MCF 10A (cell line): ENCODE measurements at regions not wholly inside any gene's neighbourhood (a gene's known extent, or its start where the extent isn't known, plus 50 kb on each side); places are given as distances from the start of the nearest gene placed in this dataset.

ENCODE experiments used
- BruUV-seq: library from RNA; stranded (reverse); fragments of 400-500 nt; replicated peaks from 2 replicates; lab custom pipeline; 2021; lab: Mats Ljungman, UMichigan
- CTCF ChIA-PET: fragments of 300-600 bp; sonication (Branson Sonifier 250); formaldehyde crosslinking; extraction: SDS; loops from one replicate; lab custom pipeline; 2021; ENCODE audit warnings: antibody characterized with exemption, inconsistent platforms; lab: Yijun Ruan, JAX
- POLR2A ChIA-PET: fragments of 300-600, 350-650 bp; sonication (Branson Sonifier 250); formaldehyde crosslinking; extraction: SDS; loops from one replicate; lab custom pipeline; 2020; ENCODE audit warnings: antibody characterized with exemption, inconsistent platforms; lab: Yijun Ruan, JAX
- DNase-seq: peaks from one replicate; pipeline ENCODE4 v3.0.0-alpha.2; 2018; ENCODE audit not compliant: unreplicated experiment
- H3K27ac Mint-ChIP-seq: one replicate; pipeline ENCODE4 v1.8.0; 2022; ENCODE audit warnings: mild to moderate bottlenecking, low read depth, mixed read lengths; ENCODE audit not compliant: unreplicated experiment
- H3K27me3 Mint-ChIP-seq: one replicate; pipeline ENCODE4 v1.8.0; 2022; ENCODE audit warnings: mixed read lengths; ENCODE audit not compliant: insufficient read depth, unreplicated experiment
- H3K36me3 Mint-ChIP-seq: one replicate; pipeline ENCODE4 v1.8.0; 2022; ENCODE audit warnings: mild to moderate bottlenecking, moderate library complexity, mixed read lengths; ENCODE audit not compliant: insufficient read depth, unreplicated experiment
- H3K4me1 Mint-ChIP-seq: one replicate; pipeline ENCODE4 v1.8.0; 2022; ENCODE audit warnings: mixed read lengths; ENCODE audit not compliant: insufficient read depth, unreplicated experiment
- H3K4me3 Mint-ChIP-seq: one replicate; pipeline ENCODE4 v1.8.0; 2022; ENCODE audit warnings: mild to moderate bottlenecking, moderate library complexity, mixed read lengths; ENCODE audit not compliant: unreplicated experiment
- H3K9me3 Mint-ChIP-seq: one replicate; pipeline ENCODE4 v1.8.0; 2022; ENCODE audit warnings: mixed read lengths; ENCODE audit not compliant: unreplicated experiment
- intact Hi-C: fragments of 100-400 bp; cut with micrococcal nuclease; formaldehyde crosslinking; loops from 2 replicates; pipeline ENCODE4 v1.14.1; 2022
- TF ChIP-seq, protein P1 (sequence below): fragments of 200-600 bp; IDR thresholded peaks from one replicate; pipeline ENCODE4 v1.8.0; 2022; ENCODE audit warnings: antibody characterized with exemption, mild to moderate bottlenecking; ENCODE audit not compliant: unreplicated experiment

DNA sequence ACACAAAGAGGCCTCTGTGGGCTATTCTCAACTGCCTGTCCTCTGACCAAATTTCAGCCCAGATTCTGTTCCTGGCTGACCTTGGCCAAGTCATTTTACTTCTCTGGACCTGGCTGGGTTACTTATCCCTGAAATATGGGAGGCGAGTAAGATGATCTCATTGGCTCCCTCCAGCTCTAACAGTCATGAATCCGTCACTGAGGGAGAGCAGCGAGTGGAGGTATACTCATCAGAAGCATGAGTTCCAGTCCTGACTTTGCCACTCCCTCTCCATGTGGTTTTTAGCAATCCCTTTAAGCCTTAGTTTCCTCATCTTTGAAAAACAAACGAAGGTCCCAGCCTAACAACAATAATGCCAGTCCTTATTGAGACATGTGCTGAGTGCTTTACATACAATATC is 63.5 kb downstream of the CCDC185 start:
- ChIA-PET CTCF (interaction anchor here (0.6 to 1.3 kb wide), 4 partner anchors 12 to 1578 kb away, joined by 3 read pairs; no protein-coding TSS in a partner anchor), POLR2A (interaction anchor here (0.6 kb wide), 1 partner anchor 206 kb away, joined by 3 read pairs; no protein-coding TSS in a partner anchor)
- Mint-ChIP-seq H3K9me3 (no peaks in the 10 kb centered on the region), H3K4me1 (no peaks in the 10 kb centered on the region), H3K27ac (no peak overlapping the region), H3K4me3 (no peak overlapping the region), H3K36me3 (no peaks in the 10 kb centered on the region), H3K27me3 (no peaks in the 10 kb centered on the region)
- TF ChIP-seq, protein P1, sequence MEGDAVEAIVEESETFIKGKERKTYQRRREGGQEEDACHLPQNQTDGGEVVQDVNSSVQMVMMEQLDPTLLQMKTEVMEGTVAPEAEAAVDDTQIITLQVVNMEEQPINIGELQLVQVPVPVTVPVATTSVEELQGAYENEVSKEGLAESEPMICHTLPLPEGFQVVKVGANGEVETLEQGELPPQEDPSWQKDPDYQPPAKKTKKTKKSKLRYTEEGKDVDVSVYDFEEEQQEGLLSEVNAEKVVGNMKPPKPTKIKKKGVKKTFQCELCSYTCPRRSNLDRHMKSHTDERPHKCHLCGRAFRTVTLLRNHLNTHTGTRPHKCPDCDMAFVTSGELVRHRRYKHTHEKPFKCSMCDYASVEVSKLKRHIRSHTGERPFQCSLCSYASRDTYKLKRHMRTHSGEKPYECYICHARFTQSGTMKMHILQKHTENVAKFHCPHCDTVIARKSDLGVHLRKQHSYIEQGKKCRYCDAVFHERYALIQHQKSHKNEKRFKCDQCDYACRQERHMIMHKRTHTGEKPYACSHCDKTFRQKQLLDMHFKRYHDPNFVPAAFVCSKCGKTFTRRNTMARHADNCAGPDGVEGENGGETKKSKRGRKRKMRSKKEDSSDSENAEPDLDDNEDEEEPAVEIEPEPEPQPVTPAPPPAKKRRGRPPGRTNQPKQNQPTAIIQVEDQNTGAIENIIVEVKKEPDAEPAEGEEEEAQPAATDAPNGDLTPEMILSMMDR = no peak
- intact Hi-C loops = no loop called here
- no TSS peak for BruUV-seq
- no peak for DNase-seq

DNA sequence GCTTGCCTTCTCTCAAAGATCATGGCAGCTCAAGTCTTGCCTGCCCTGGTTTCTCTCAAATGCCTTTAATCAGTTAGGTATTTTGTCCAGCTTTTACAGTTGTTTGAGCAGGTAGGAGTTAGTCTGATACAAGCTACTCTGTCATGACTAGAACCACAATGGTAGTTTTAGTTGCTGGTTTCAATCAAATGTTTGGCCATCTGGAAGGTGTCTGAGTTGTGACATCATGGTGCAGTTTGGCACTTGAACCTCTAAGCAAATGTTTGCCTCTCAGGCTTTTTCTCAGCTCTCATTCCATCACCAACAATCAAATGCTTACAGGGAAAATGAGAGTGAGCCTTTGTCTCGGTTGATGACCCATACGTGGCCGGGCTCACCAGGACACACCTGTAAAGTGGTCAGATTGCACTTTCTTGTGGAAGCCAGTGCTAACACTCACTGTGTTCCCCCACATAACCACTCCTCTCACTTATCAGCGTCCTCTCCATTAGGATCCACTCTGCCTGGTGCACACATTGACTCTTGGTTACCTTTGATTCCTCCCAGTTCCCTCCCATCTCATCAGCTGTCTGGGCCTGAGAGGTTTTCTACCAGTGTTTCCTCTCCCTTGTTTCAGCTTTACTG is 67.5 kb downstream of the CCDC185 start:
- CTCF ChIA-PET = interaction anchor here (0.6 to 1.6 kb wide), 3 partner anchors 11 to 663 kb away, joined by 4 to 6 read pairs (median 5); no protein-coding TSS in a partner anchor
- H3K27ac Mint-ChIP-seq = no peak overlapping the region
- H3K4me3 Mint-ChIP-seq = no peak overlapping the region
- DNase-seq = no peak
- no peaks in the 10 kb centered on the region for H3K4me1 Mint-ChIP-seq
- TF ChIP-seq, protein P1 = no peak
- intact Hi-C loops = no loop called here
- H3K27me3 Mint-ChIP-seq = no peaks in the 10 kb centered on the region
- no peaks in the 10 kb centered on the region for H3K9me3 Mint-ChIP-seq
- POLR2A ChIA-PET = interaction anchor here (1.2 kb wide), 1 partner anchor 10 kb away, joined by 3 read pairs; no protein-coding TSS in a partner anchor
- no peaks in the 10 kb centered on the region for H3K36me3 Mint-ChIP-seq
- no TSS peak for BruUV-seq

GRCh38 chr1:223462047-223462630 is 68.9 kb downstream of the CCDC185 start:
- H3K4me1 Mint-ChIP-seq = no peaks in the 10 kb centered on the region
- intact Hi-C loops = no loop called here
- H3K4me3 Mint-ChIP-seq = no peak overlapping the region
- ChIA-PET POLR2A (no interaction called here), CTCF (interaction anchor here (0.7 to 0.9 kb wide), 2 partner anchors 70 to 313 kb away, joined by 3 read pairs; no protein-coding TSS in a partner anchor)
- H3K9me3 Mint-ChIP-seq = no peaks in the 10 kb centered on the region
- no TSS peak for BruUV-seq
- no peaks in the 10 kb centered on the region for H3K36me3 Mint-ChIP-seq
- H3K27me3 Mint-ChIP-seq = no peaks in the 10 kb centered on the region
- no peak overlapping the region for H3K27ac Mint-ChIP-seq
- TF ChIP-seq, protein P1 = no peak
- DNase-seq = no peak

DNA sequence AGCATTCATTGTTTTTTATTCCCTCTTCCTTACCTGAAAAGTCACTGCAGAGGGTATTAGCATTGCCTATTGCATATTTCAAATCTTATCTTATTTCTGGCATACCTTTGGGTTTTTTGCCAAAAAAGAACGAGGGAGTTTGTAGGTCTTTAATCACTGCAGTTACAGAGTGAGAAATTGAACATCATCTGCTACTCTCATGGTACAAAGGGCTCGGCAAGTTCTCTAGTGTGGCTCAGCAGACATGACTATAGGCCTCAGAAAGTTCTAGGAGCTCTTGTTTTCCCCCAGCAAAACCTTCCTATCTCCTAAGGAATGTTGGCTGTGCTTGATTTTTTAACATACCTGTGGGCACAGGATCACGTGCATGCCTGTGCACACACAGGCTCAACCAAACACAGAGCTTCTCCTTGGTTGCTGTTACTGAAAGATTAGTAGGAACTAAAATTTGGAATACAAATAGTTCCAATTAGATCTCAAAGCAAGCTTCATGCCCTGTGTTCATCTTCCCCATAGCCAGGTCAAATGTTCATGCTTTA is 69.7 kb downstream of the CCDC185 start:
- BruUV-seq = no TSS peak
- Mint-ChIP-seq H3K27ac (no peak overlapping the region), H3K4me3 (no peak overlapping the region), H3K36me3 (no peaks in the 10 kb centered on the region), H3K27me3 (no peaks in the 10 kb centered on the region), H3K9me3 (no peaks in the 10 kb centered on the region), H3K4me1 (no peaks in the 10 kb centered on the region)
- ChIA-PET POLR2A (interaction anchor here (0.8 to 1.2 kb wide), 3 partner anchors 9 to 12 kb away, joined by 3 to 5 read pairs (median 5); no protein-coding TSS in a partner anchor), CTCF (interaction anchor here (0.6 to 1.2 kb wide), 5 partner anchors 8 to 573 kb away, joined by 3 to 5 read pairs (median 3); no protein-coding TSS in a partner anchor)
- intact Hi-C loops = no loop called here
- TF ChIP-seq, protein P1 = no peak
- DNase-seq = no peak
